ENCODE measurements at regions not wholly inside any gene's neighbourhood (a gene's known extent, or its start where the extent isn't known, plus 50 kb on each side); places are given as distances from the start of the nearest gene placed in this dataset.
A peak's percentile ranks its signal among the peaks of the same experiment; 100 is the strongest.

GRCh38 chr15:35705884-35706585, 160.1 kb upstream of the DPH6 start (continued):
- TF ChIP-seq PBX2 (CRISPR knock-in tag; IDR thresholded peaks at IDR 0.05; ENCODE audit: low read depth) (no peak), PBX2 (tag; conservative IDR thresholded peaks at IDR 0.05; ENCODE audit: low read depth) (peak; percentile 34; the same call in 1 of the 2 replicates), POLR3G (IDR thresholded peaks at IDR 0.05; ENCODE audit: extremely low read depth, insufficient read length, insufficient replicate concordance) (no peak)

DNA sequence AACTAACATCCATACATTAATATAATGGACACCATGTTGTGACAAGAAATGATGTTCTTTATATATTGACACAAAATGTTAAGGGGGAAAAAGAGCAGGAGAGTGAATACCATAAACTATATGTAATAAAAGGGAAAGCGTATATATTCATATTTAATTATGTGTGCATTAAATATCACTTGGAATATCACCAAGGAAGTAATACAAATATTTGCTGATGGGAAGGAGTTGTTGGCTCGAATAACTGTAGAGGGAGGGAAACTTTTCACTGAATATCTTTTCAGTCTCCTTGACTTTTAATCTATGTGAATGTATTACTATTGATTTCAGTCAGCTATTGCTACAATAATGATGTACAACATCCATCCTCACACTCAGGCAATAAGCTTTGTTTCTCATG, 167.0 kb upstream of the DPH6 start:
- H3K9me1 ChIP-seq (ENCODE audit: control insufficient read depth, insufficient read depth, low read length): no peaks in the 10 kb centered on the region
- H3K79me2 ChIP-seq (ENCODE audit: control insufficient read depth, insufficient read depth, low read length): no peaks in the 10 kb centered on the region
- POLR2A ChIA-PET: interaction anchor here (0.5 to 0.6 kb wide), 2 partner anchors 24 to 1537 kb away, joined by 3 read pairs; no protein-coding TSS in a partner anchor
- H3K27ac ChIP-seq (ENCODE audit: extremely low read depth, low read depth, low read length): no peak overlapping the region
- H3K36me3 ChIP-seq (ENCODE audit: control insufficient read depth, insufficient read depth, low read length): no peaks in the 10 kb centered on the region
- no peak overlapping the region for H2AFZ ChIP-seq (ENCODE audit: low read depth, low read length)
- 29% methylated on average over 2 of the region's 2 CpGs for WGBS (ENCODE audit: insufficient coverage, low coverage, missing lambda C conversion rate)
- H3K4me3 ChIP-seq: no peak overlapping the region
- in situ Hi-C loops (cut with MboI) (no loop called here), intact Hi-C loops (cut with micrococcal nuclease) (no loop called here)
- H3K9ac ChIP-seq (ENCODE audit: insufficient read depth in 1 of 2, low read depth in 2 of 2, low read length in 2 of 2): no peak overlapping the region
- H3K4me1 ChIP-seq (replicated peaks in 1 of 2; ENCODE audit: control insufficient read depth in 2 of 2, insufficient read depth in 2 of 2, low read length in 2 of 2): no peaks in the 10 kb centered on the region
- BruUV-seq (replicated peaks): no TSS peak
- H3K4me2 ChIP-seq (ENCODE audit: insufficient read depth, low read length): no peak overlapping the region
- no peaks in the 10 kb centered on the region; a peak in 1 of 5 replicates for H3K27me3 ChIP-seq (ENCODE audit: control insufficient read depth in 2 of 2, insufficient read depth in 2 of 2, low read length in 2 of 2)
- no peak for DNase-seq (ENCODE audit: extremely low read depth in 1 of 4, low spot score in 3 of 4)
- FAIRE-seq: no peak
- H3K9me3 ChIP-seq (replicated peaks; ENCODE audit: control insufficient read depth, insufficient read depth, low read depth, low read length): no peaks in the 10 kb centered on the region
- CTCF ChIA-PET (ENCODE audit: low intra/inter-chr PET ratio): no interaction called here
- no peak for ATAC-seq
- no peaks in the 10 kb centered on the region for H4K20me1 ChIP-seq (replicated peaks; ENCODE audit: control insufficient read depth, insufficient read depth, low read length)
- TF ChIP-seq SREBF1 (IDR thresholded peaks at IDR 0.05; ENCODE audit: borderline replicate concordance, low read depth, low read length) (no peak), TAF15 (IDR thresholded peaks at IDR 0.05; ENCODE audit: low read depth, low read length) (no peak), KDM4B (IDR thresholded peaks at IDR 0.05; ENCODE audit: borderline replicate concordance in 2 of 2, low read depth in 1 of 2) (no peak)
- TF ChIP-seq, protein P1, sequence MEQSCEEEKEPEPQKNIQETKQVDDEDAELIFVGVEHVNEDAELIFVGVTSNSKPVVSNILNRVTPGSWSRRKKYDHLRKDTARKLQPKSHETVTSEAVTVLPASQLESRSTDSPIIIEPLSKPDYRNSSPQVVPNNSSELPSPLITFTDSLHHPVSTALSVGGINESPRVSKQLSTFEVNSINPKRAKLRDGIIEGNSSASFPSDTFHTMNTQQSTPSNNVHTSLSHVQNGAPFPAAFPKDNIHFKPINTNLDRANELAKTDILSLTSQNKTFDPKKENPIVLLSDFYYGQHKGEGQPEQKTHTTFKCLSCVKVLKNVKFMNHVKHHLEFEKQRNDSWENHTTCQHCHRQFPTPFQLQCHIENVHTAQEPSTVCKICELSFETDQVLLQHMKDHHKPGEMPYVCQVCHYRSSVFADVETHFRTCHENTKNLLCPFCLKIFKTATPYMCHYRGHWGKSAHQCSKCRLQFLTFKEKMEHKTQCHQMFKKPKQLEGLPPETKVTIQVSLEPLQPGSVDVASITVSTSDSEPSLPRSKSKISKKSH (CRISPR knock-in tag; IDR thresholded peaks at IDR 0.05): no peak
